A549 (cell line): ENCODE measurements at regions not wholly inside any gene's neighbourhood (a gene's known extent, or its start where the extent isn't known, plus 50 kb on each side); places are given as distances from the start of the nearest gene placed in this dataset.

Experiments used
- EP300 ChIP-seq, 2 experiments: fragments of >200 bp; sonication (Bioruptor Twin); formaldehyde crosslinking; IDR thresholded peaks; 2 replicates in 1 of 2; 3 replicates in 1 of 2; pipeline ENCODE4 v1.6.1; 2016 to 2017
- ESRRA ChIP-seq: fragments of 150-350 bp; IDR thresholded peaks from 2 replicates; pipeline ENCODE4 v1.6.1; 2014; ENCODE audit warnings: mild to moderate bottlenecking, low read length, borderline replicate concordance
- JUNB ChIP-seq: fragments of >200 bp; sonication (Bioruptor Twin); formaldehyde crosslinking; IDR thresholded peaks from 2 replicates; pipeline ENCODE4 v1.6.1; 2016
- PHF8 ChIP-seq: fragments of 200-600 bp; sonication (generic); IDR thresholded peaks from 2 replicates; pipeline ENCODE4 v1.6.1; 2016; ENCODE audit warnings: low read depth, mild to moderate bottlenecking, antibody characterized with exemption, moderate library complexity, borderline replicate concordance
- POLR2A ChIP-seq: IDR thresholded peaks from 2 replicates; pipeline ENCODE4 v1.6.1; 2012; ENCODE audit warnings: mild to moderate bottlenecking, low read length
- POLR2AphosphoS2 ChIP-seq: conservative IDR thresholded peaks from 2 replicates; pipeline ENCODE4 v1.6.1; 2012; ENCODE audit warnings: low read length, improper control_type of control experiment, inconsistent platforms
- RCOR1 ChIP-seq: fragments of 150-350 bp; IDR thresholded peaks from 2 replicates; pipeline ENCODE4 v1.6.1; 2014; ENCODE audit warnings: antibody characterized with exemption, low read length, low read depth
- RFX5 ChIP-seq: fragments of 450-650 bp; IDR thresholded peaks from 2 replicates; pipeline ENCODE4 v1.7.1; 2014; ENCODE audit warnings: antibody characterized with exemption, mild to moderate bottlenecking, moderate library complexity
- SMC3 ChIP-seq: fragments of >200 bp; sonication (Bioruptor Twin); formaldehyde crosslinking; IDR thresholded peaks from 3 replicates; pipeline ENCODE4 v1.6.1; 2018; ENCODE audit warnings: inconsistent platforms
- TF ChIP-seq, protein P1 (sequence below): fragments of >200 bp; sonication (Bioruptor Twin); formaldehyde crosslinking; IDR thresholded peaks from 3 replicates; pipeline ENCODE4 v1.5.1; 2016
- TF ChIP-seq, protein P2 (sequence below): IDR thresholded peaks from 2 replicates; pipeline ENCODE4 v1.6.1; 2012
- TF ChIP-seq, protein P3 (sequence below): fragments of 150-350 bp; IDR thresholded peaks from 2 replicates; pipeline ENCODE4 v1.6.1; 2014; ENCODE audit warnings: low read depth, mild to moderate bottlenecking, low read length

DNA sequence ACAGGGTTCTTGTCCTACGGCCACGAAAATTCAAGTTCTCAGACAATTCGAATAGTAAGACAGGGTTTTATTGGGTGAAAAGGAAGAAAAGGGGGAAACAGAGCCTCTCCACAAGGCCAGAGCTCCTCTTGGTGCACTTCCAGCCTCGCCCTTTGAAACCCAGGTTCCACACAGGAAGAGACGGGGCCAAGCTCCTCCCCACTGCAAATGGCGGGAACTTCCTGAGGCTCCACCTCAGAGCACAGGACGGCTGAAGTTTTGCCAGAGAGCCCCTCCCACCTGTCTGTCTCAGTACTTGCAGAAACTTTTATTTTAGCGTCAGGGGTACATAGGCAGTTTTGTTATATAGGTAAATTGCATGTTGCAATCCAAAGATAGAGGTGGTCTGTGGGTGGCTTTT is 165.7 kb upstream of the CDH8 start:
- TF ChIP-seq POLR2A (no peak), PHF8 (no peak), RCOR1 (no peak), RFX5 (no peak), ESRRA (no peak), SMC3 (no peak), EP300 (IDR thresholded peaks at IDR 0.05) (no peak), POLR2AphosphoS2 (no peak), JUNB (no peak)
- TF ChIP-seq, protein P1, sequence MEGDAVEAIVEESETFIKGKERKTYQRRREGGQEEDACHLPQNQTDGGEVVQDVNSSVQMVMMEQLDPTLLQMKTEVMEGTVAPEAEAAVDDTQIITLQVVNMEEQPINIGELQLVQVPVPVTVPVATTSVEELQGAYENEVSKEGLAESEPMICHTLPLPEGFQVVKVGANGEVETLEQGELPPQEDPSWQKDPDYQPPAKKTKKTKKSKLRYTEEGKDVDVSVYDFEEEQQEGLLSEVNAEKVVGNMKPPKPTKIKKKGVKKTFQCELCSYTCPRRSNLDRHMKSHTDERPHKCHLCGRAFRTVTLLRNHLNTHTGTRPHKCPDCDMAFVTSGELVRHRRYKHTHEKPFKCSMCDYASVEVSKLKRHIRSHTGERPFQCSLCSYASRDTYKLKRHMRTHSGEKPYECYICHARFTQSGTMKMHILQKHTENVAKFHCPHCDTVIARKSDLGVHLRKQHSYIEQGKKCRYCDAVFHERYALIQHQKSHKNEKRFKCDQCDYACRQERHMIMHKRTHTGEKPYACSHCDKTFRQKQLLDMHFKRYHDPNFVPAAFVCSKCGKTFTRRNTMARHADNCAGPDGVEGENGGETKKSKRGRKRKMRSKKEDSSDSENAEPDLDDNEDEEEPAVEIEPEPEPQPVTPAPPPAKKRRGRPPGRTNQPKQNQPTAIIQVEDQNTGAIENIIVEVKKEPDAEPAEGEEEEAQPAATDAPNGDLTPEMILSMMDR = no peak
- TF ChIP-seq, protein P2, sequence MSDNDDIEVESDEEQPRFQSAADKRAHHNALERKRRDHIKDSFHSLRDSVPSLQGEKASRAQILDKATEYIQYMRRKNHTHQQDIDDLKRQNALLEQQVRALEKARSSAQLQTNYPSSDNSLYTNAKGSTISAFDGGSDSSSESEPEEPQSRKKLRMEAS = no peak
- TF ChIP-seq, protein P3, sequence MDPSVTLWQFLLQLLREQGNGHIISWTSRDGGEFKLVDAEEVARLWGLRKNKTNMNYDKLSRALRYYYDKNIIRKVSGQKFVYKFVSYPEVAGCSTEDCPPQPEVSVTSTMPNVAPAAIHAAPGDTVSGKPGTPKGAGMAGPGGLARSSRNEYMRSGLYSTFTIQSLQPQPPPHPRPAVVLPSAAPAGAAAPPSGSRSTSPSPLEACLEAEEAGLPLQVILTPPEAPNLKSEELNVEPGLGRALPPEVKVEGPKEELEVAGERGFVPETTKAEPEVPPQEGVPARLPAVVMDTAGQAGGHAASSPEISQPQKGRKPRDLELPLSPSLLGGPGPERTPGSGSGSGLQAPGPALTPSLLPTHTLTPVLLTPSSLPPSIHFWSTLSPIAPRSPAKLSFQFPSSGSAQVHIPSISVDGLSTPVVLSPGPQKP = no peak
